HG02938 (cell line): ENCODE measurements at regions not wholly inside any gene's neighbourhood (a gene's known extent, or its start where the extent isn't known, plus 50 kb on each side); places are given as distances from the start of the nearest gene placed in this dataset.

Experiments
- ATAC-seq: cut with Tn5 transposase; IDR thresholded peaks from one replicate; pipeline ENCODE4 v1.9.1; 2021; ENCODE audit warnings: mild to moderate bottlenecking, moderate library complexity; ENCODE audit not compliant: unreplicated experiment

- ATAC-seq, result no peak
Observed at GRCh38 chr14:76551906-76552305, 176.0 kb downstream of the ESRRB start.

GRCh38 chr14:76564471-76565422 lies 188.8 kb downstream of the ESRRB start:
- no peak for ATAC-seq

GRCh38 chr14:76566439-76566838 lies 190.5 kb downstream of the ESRRB start:
- no peak for ATAC-seq

GRCh38 chr14:76574416-76575095 lies 186.7 kb upstream of the VASH1 start:
- no peak for ATAC-seq

GRCh38 chr14:76575108-76575507 lies 186.2 kb upstream of the VASH1 start:
- no peak for ATAC-seq

GRCh38 chr14:76576047-76576741 lies 185.1 kb upstream of the VASH1 start:
- ATAC-seq, result no peak

- no peak for ATAC-seq
Observed at GRCh38 chr14:76577090-76577489, 184.2 kb upstream of the VASH1 start.

GRCh38 chr14:76577837-76578236 lies 183.4 kb upstream of the VASH1 start:
- no peak for ATAC-seq

GRCh38 chr14:76580399-76580798 lies 180.9 kb upstream of the VASH1 start:
- ATAC-seq, result no peak

GRCh38 chr14:76580967-76581366 lies 180.3 kb upstream of the VASH1 start:
- ATAC-seq, result no peak

GRCh38 chr14:76581592-76581991 lies 179.7 kb upstream of the VASH1 start:
- ATAC-seq, result no peak

- no peak for ATAC-seq
Observed at GRCh38 chr14:76582447-76582846, 178.8 kb upstream of the VASH1 start.

GRCh38 chr14:76583174-76583573 lies 178.1 kb upstream of the VASH1 start:
- ATAC-seq, result no peak

GRCh38 chr14:76583805-76584204 lies 177.5 kb upstream of the VASH1 start:
- ATAC-seq, result no peak

GRCh38 chr14:76584271-76584702 lies 177.0 kb upstream of the VASH1 start:
- no peak for ATAC-seq

- no peak for ATAC-seq
Observed at GRCh38 chr14:76585616-76586015, 175.7 kb upstream of the VASH1 start.

- no peak for ATAC-seq
Observed at GRCh38 chr14:76589246-76589645, 172.0 kb upstream of the VASH1 start.

GRCh38 chr14:76591266-76591665 lies 170.0 kb upstream of the VASH1 start:
- no peak for ATAC-seq

- ATAC-seq, result no peak
Observed at GRCh38 chr14:76595266-76595665, 166.0 kb upstream of the VASH1 start.

GRCh38 chr14:76597387-76597786 lies 163.9 kb upstream of the VASH1 start:
- ATAC-seq, result no peak

- ATAC-seq, result no peak
Observed at GRCh38 chr14:76599141-76599540, 162.1 kb upstream of the VASH1 start.
